NCI-H2107 treated with DMSO at 0.1 percent for 48 hours (cell line): ENCODE measurements at regions not wholly inside any gene's neighbourhood (a gene's known extent, or its start where the extent isn't known, plus 50 kb on each side); places are given as distances from the start of the nearest gene placed in this dataset.
"Not testable (repeated sequence)": the region's sequence is repeated elsewhere in the genome, so short reads cannot be mapped to it uniquely, and the experiment has no call there.

Experiments
- DNase-seq: peaks from one replicate; lab custom pipeline; 2025; ENCODE audit not compliant: unreplicated experiment; lab: John Stamatoyannopoulos, UW

DNA sequence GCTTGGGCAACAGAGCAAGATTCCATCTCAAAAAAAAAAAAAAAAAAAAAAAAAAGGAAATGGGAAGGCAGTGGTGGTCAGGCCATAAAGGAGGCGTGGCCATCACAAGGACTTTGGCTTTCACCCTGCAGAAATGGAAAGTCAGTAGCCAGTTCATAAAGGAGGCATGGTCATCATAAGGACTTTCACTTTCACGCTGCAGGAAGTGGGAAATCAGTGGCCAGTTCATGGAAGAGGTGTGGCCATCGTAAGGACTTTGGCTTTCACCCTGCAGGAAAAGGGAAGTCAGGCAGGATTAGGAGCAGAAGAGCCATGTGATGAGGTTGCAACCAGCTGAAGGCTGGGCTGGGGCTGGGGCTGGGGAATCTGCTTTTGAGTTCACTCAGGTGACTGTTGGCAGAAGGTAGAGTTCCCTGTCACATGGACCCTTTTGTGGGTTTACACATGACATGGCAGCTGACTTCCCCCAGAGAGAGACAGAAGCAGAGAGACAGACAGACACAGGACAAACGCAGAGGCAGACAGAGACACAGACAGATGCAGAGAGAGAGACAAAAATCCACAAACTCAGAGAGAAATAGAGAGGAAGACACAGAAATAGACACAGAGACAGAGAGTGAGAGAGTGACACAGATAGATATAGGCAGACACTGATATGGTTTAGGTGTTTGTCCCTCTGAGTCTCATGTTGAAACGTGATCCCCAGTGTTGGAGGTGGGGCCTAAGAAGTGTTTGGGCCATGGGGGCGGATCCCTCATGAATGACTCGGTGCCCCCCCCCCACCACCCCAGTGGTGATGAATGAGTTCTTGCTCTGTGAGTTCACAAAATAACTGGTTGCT, 263.9 kb upstream of the KAZN start:
- DNase-seq: peak; percentile 74

DNA sequence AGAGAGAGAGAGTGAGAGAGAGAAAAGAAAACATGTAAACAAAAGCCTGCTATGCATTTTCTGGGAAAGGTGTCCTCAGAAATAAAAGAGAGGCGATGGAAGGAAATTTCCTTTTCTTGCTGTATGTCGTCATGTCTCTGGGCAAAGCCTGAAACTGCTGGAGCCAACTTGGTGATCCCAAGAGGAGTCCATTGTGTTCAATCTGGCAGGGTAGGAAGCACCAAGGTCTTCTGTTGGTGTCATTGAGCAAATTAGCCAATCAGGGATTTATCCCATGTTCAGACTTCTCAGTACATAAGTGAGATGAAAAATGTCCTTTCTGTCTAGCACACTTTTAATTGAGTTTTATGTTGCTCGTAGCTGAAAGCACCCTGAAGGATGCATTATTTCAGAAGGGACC, 260.0 kb upstream of the KAZN start:
- DNase-seq: no peak

DNA sequence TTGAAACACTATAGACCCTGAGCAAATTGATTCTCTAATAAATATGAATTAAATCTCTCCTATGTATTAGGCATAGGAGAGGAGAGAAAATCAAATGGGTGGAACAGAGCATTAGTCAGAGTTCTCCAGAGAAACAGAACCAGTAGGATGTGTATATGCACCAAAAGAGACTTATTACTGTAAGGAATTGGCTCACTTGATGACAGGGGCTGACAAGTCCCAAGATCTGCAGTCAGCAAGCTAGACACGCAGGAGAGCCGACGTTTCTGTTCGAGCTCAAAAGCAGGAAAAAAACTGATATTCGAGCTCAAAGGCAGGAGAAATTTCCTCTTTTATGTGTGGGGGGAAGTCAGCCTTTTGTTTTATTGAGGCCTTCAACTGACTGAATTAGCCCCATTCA, 259.2 kb upstream of the KAZN start:
- no peak for DNase-seq

DNA sequence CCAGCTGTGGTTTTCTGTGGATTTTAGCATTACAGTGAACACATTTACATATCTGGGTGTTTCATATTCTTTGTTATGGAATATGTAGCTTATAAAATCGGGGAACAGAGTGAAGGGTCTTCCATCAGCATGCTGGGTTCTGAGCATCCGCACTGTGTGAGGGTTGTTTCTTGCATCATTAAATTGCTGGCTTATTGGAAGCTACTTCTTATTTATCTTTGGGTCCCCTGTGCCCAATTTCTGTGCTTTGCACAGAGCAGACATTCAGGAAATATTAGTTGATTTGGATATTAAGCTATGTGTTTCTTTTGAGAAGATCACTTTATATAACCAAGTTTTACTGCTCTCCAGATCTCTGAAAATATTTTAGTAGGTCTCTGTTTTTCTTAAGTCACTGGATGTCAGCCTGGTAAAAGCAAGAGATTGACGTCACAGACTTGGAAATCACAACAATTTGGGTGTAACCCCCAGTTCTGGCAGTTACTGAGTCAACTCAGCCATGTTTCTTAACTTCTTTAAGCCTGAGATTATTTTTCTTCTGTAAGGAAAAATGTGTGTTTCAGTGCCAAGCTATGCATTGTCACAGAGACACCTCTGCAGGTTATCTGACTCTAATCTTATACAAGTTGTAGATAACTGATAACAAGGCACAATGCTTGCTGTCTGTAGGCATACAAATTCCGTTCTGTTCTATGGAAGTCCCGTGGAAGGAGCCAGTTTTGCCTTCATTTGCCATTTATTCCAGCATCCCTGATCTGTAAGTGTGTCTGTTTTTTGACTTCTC, 258.3 kb upstream of the KAZN start:
- DNase-seq: no peak

DNA sequence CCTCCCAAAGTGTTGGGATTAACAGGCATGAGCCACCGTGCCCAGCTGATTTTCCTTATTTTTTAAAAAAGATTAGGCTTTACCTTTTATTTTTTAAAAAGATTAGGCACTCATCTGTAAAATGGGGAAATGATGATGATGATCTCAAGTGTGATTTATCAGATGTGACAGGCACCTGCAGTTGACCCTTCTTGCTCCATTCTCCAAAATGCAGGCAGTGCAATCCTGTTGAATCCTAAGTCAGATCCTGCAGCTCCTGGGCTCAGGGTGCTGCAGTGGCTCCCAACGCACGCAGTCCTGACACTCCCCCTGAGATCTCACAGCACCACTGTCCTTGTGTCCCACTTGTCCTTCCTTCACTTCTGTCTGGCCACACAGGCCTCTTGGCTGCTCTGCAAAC, 257.3 kb upstream of the KAZN start:
- no peak for DNase-seq

DNA sequence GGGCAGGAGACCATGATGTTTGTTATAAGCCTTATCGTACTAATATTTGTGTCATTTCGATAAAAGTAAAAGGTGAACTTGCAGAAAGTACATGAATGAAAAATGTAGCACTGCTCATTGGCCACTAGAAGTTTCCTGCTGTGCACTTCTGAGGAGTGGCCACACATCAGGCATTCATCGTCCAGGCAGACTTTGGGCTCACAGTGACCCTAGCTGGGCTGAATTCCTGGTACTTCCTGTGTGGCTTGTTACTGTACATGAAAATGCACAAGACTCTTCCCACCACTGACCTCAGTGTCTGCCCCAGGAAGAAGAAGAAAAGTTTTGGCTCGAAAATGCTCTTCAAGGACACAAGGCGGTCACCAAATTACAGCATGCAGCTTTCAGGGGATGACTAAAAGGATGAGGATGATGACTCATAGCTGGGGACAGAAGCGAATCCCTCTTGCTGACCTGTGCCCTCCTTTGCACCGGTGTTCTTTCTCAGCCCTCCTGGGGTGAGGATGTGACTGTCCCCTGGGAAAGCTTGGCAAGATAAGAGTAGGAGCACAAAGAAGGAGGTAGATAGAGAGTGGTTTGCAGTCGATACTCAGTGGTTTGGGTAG, 252.4 kb upstream of the KAZN start:
- DNase-seq: no peak

DNA sequence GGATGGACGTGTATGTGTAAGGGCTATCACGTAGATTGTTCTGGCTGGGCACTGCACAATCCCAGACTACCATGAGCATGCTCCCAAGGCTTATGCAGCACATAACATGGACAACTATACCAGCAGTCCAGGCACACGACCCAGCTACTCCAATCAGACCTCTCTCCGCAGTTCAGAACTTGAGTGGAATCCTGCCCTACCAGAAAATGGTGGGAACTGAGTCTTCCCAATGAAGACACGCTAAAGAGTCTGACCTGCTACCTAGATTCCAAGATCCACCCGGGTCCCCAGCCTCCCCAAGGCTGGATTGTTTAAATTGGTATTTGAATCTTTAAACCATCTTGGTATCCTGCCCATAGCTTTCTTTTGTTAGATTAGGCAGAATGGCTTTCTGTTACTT, 251.3 kb upstream of the KAZN start:
- DNase-seq: no peak

DNA sequence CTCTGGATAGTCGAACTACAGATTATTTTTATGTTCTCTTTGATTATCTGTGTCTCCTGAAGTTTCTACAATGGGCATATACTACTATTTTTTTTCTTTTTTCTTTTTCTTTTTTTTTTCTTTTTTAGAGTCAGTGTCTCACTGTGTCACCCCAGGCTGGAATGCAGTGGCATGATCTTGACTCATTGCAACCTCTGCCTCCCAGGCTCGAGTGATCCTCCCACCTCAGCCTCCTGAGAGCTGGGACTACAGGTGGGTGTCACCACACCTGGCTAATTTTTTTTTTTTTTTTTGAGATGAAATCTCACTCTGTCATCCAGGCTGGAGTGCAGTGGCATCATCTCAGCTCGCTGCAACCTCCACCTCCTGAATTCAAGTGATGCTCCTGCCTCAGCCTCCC, 250.7 kb upstream of the KAZN start:
- no peak for DNase-seq

DNA sequence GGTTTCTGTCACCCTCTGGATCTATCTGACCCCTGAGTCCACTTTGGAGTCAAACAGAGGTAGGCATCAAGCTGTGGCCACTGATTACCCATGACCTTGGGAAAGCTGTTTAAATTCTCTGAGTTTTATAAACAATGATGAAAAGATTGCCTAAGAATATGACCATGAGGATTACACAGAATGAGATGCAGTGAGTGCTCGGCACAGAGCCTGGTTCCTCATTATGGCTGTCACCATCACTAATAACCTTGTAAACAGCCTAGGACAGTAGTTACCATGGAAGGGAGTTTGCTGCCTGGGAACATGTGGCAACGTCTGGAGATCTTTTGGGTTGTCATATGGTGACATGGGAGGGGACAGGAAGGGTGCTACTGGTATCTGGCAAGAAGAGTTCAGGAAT, 248.3 kb upstream of the KAZN start:
- no peak for DNase-seq

DNA sequence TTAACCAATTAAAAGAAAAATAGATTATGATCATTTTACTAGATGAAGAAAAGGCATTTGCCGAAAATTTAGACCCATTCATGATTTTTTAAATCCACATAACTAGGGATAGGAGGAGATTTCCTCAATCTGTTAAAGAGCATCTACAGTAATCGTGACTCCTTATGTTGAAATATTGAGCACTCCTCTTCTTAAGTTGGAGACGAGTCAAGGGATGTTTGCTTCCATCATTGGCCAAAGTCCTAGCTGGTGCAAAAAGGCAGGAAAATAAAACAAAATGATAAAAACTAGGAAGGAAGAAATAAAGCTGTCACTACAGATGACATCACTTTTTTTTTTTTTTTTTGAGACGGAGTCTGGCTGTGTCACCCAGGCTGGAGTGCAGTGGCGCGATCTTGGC, 245.6 kb upstream of the KAZN start:
- no peak for DNase-seq

DNA sequence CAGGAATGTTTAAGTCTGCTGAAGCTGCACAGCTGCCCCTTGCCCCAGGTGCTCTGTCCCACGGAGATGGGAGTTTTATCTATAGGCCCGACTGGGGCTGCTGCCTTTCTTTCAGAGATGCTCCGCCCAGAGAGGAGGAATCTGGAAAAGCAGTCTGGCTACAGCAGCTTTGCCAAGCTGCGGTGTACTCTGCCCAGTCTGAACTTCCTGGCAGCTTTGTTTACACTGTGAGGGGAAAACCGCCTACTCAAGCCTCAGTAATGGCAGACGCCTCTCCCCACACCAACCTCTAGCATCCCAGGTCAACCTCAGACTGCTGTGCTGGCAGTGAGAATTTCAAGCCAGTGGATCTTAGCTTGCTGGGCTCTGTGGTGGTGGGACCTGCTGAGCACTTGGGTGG, 237.5 kb upstream of the KAZN start:
- DNase-seq: not testable (repeated sequence)

DNA sequence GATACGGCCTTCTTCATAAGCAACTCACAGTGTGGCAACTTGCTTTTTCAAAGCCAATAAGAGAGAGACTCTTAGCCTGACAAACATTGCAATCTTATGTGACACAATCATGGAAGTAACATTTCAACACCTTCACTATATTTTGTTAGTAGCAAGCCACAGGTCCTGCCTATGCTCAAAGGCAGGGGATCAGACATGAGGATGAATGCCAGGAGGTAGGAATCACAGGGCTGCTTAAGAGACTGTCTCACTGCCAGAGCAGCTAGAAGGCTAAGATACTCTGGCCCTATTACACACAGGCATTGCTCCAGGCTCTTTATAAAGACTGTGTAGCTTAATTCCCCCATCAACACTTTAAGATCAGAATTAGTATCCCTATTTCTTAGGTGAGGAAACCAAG, 236.2 kb upstream of the KAZN start:
- no peak for DNase-seq

DNA sequence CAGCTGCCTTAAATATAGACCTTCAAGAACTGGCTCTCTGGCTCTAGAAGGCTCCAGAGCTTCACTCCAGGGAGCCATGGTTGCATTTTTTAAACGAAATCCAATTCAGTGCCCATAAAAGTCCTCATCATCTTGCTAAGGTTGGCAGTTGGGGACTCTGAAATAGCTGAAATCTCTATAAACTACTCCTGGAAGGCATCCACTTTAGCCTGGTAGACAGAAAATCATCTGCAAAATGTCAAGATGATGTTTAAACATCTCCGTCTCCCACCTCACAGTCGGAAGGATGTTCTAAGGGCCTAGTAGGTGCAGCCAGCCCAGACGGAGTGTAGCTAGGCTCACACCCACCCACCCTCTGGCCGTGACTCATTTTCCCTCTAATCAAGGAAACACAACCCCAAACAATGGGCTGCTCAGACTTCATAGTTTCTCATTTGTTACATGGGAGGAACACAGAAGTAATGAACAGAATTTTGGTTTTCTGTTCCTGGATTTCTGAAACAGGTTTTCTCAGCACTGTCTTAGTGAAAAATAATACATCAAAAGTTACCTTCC, 235.4 kb upstream of the KAZN start:
- DNase-seq: no peak

DNA sequence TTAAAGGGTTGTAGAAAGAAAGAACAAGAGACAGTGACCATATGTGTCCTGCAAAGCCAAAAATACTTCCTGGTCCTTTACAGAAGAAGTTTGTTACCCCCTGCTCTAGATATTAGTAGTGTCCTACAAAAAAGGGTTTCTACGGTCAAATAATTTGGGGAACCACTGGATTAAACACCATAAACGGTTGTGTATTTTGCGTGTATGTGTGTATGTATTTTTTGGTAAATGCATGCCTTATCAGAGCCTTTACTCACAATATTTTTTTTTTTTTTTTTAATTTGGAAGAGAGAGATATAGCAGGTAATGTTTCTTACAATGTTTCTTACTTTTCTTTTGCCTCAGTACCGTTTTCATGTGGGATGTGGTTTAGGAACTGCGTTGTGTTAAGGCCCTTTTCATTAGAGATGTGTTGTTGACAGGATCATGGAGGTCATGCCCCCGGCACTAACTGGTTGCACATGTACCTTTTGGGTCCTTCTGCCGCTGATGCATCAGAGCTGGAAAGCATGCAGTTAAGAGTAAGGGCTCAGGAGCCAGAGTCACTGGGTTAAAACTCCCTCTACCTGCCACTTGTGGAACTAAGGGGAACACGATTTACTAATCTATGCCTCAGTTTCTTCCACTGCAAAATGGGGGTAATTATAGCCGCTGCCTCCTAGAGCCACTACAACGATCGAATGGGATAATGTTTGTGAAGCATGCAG, 234.6 kb upstream of the KAZN start:
- no peak for DNase-seq

DNA sequence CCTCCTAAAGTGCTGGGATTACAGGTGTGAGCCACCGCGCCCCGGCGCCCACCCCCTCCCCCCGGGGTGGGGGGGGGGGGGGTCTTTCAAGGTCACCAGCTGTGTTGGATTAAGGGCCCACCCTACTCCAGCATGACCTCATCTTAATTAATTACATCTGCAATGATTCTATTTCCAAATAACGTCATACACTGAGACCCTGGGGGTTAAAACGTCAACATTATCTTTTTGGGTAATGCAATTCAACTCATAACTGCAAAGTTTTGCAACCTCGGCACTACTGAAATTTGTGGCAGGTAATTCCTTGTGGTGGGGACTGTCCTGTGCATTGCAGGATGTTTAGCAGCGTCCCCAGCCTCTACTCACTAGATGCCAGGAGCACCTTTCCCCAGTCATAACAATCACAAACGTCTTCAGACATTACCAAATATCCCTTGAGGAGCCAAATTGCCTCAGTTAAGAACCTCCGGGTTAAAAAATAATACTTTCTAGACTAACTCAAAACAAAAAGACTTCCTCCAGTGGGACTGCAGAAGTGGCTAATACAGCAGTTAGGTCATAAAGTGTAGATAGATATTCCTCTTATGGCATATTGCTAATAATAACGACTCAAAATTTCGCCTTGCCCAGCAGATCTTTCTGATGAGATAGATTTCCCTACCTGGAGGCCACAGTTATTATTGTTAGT, 233.0 kb upstream of the KAZN start:
- DNase-seq: no peak

DNA sequence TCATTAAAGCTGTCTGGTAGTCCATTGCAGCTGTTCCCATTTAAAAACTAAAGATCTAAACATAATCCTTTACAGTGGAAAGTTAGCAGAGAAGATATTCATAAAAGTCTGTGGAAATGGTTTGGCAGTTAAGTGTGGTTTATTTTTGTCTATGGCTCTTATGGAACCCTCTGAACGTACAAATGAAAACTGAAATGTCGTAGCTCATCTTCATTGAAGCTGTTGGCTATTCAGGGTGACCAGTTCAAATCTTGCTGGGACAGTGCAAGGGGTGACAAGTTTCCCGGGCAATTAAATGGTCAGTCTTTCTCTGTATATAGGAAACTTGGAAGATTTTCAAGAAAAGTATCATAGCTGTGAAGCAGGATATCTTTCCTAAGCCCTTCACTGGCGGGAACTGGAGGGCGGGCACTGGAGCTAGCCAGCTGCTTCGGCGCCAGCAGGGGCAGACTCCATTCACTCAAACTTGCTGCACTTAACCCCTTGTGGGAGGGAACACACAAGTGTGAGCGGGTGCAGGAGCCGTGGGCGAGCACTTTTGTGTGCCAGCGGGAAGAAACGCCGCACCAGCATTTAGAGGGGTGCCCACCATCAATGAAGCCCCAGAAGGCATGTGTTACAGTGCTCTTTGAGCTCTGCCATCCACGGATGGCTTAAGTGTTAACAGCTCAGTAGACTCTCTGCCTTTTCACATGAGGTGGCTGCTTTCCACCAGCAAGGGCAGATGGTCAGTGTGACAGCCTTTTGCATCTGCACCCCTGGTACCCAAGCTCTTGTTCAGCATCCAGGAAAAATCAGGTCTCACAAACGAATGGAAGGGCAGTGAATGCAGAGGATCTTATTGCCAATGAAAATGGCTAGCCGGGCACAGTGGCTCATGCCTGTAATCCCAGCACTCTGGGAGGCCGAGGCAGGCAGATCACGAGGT, 232.1 kb upstream of the KAZN start:
- no peak for DNase-seq

DNA sequence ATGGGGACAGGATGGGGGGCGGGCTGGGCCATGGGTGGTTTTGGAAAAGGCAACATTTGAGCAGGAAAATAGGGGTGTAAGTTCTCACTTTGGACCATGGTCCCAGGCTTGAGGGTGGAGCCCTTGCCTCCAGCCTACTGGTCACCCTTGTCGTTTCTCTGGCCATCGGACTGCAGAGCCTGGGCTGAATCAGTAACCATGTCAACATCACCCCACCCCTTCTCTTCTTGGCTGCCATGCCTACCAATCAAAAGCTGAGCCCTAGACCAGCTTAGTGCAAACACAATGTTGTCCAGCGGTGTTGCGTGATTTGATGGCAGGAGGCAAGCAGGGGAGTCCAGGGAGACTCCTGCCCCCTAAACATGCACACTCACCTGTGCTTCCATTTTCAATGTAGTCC, 231.0 kb upstream of the KAZN start:
- no peak for DNase-seq

DNA sequence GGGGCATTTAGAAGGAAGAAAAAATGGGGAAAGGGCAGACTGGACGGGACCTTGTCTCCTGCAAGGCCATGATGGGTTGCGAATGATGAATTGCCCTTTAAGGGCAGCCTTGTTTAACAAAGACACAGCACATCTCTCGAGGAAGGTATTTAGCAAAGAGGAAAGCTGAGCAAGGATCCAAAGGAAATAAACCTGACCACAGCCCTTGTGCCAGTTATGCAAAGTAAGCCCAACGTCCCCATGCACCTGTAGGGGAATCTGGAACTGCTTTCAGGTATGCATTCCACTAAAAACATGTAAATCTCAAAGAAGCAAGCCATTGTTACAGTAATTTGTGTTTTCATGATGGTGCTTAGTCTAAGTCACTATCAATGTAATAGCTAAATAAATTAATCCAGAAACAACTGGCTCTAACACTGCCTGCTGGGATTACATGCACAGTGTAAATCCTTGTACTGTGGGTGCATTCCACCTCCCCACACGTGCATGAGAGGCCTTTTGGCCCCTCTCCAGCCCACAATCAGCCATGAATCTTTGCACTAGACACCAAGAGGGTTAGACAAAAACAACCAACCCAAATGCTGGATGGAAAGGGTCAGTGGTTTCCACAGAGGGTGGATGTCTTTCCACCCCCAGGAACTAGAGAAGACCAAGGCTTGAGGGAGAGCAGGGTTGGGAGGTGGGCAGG, 228.8 kb upstream of the KAZN start:
- no peak for DNase-seq
